Ishikawa (cell line): ENCODE measurements at regions not wholly inside any gene's neighbourhood (a gene's known extent, or its start where the extent isn't known, plus 50 kb on each side); places are given as distances from the start of the nearest gene placed in this dataset.

Experiments used
- CEBPB ChIP-seq: IDR thresholded peaks from 2 replicates; pipeline ENCODE4 v1.6.1; 2012
- CREB1 ChIP-seq: IDR thresholded peaks from 2 replicates; pipeline ENCODE4 v1.6.1; 2012; ENCODE audit warnings: low read depth
- EGR1 ChIP-seq: IDR thresholded peaks from 2 replicates; pipeline ENCODE4 v1.6.1; 2012
- EP300 ChIP-seq: IDR thresholded peaks from 2 replicates; pipeline ENCODE4 v1.6.1; 2012; ENCODE audit warnings: borderline replicate concordance
- FOXM1 ChIP-seq: IDR thresholded peaks from 2 replicates; pipeline ENCODE4 v1.6.1; 2012; ENCODE audit warnings: low read depth, borderline replicate concordance
- NFIC ChIP-seq: IDR thresholded peaks from 2 replicates; pipeline ENCODE4 v1.6.1; 2012
- RAD21 ChIP-seq: IDR thresholded peaks from 2 replicates; pipeline ENCODE4 v1.6.1; 2012; ENCODE audit warnings: low read depth
- TAF1 ChIP-seq: IDR thresholded peaks from 2 replicates; pipeline ENCODE4 v1.6.1; 2012; ENCODE audit warnings: low read depth, mild to moderate bottlenecking
- TCF12 ChIP-seq: IDR thresholded peaks from 2 replicates; pipeline ENCODE4 v1.6.1; 2012; ENCODE audit warnings: low read depth
- TEAD4 ChIP-seq: IDR thresholded peaks from 2 replicates; pipeline ENCODE4 v1.6.1; 2012
- YY1 ChIP-seq: IDR thresholded peaks from 2 replicates; pipeline ENCODE4 v1.6.1; 2012; ENCODE audit warnings: low read depth
- ZBTB7A ChIP-seq: IDR thresholded peaks from 2 replicates; pipeline ENCODE4 v1.6.1; 2012; ENCODE audit warnings: low read depth
- TF ChIP-seq, protein P1 (sequence below): IDR thresholded peaks from 2 replicates; pipeline ENCODE4 v1.6.1; 2012
- TF ChIP-seq, protein P2 (sequence below): IDR thresholded peaks from 2 replicates; pipeline ENCODE4 v1.6.1; 2012
- TF ChIP-seq, protein P3 (sequence below): IDR thresholded peaks from 2 replicates; pipeline ENCODE4 v1.6.1; 2012; ENCODE audit warnings: low read depth, mild to moderate bottlenecking

DNA sequence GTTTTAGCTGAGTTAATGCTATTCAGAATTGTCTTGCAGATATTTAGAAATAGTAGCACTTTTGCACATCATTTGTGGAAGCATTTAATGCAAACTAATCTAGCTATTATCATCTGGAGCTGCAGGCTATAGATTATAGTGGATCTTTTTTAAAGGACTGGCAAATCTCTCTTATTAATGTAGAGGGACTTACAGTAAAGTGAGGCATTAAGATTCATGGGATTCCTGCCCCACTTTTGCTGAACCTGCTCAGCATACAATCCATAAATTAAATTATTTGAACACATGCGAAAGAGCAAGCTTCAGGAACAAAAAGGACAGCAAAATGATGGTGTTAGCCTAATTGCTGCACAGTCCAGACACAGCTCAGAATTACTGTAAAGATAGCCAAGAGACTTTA is 477.7 kb downstream of the DCDC2C start:
- no peak for TF ChIP-seq FOXM1
- TF ChIP-seq RAD21, result no peak
- TF ChIP-seq, protein P1, sequence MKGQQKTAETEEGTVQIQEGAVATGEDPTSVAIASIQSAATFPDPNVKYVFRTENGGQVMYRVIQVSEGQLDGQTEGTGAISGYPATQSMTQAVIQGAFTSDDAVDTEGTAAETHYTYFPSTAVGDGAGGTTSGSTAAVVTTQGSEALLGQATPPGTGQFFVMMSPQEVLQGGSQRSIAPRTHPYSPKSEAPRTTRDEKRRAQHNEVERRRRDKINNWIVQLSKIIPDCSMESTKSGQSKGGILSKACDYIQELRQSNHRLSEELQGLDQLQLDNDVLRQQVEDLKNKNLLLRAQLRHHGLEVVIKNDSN, result no peak
- TF ChIP-seq CEBPB, result no peak
- no peak for TF ChIP-seq TCF12
- no peak for TF ChIP-seq TEAD4
- TF ChIP-seq, protein P2, sequence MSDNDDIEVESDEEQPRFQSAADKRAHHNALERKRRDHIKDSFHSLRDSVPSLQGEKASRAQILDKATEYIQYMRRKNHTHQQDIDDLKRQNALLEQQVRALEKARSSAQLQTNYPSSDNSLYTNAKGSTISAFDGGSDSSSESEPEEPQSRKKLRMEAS, result no peak
- TF ChIP-seq, protein P3, sequence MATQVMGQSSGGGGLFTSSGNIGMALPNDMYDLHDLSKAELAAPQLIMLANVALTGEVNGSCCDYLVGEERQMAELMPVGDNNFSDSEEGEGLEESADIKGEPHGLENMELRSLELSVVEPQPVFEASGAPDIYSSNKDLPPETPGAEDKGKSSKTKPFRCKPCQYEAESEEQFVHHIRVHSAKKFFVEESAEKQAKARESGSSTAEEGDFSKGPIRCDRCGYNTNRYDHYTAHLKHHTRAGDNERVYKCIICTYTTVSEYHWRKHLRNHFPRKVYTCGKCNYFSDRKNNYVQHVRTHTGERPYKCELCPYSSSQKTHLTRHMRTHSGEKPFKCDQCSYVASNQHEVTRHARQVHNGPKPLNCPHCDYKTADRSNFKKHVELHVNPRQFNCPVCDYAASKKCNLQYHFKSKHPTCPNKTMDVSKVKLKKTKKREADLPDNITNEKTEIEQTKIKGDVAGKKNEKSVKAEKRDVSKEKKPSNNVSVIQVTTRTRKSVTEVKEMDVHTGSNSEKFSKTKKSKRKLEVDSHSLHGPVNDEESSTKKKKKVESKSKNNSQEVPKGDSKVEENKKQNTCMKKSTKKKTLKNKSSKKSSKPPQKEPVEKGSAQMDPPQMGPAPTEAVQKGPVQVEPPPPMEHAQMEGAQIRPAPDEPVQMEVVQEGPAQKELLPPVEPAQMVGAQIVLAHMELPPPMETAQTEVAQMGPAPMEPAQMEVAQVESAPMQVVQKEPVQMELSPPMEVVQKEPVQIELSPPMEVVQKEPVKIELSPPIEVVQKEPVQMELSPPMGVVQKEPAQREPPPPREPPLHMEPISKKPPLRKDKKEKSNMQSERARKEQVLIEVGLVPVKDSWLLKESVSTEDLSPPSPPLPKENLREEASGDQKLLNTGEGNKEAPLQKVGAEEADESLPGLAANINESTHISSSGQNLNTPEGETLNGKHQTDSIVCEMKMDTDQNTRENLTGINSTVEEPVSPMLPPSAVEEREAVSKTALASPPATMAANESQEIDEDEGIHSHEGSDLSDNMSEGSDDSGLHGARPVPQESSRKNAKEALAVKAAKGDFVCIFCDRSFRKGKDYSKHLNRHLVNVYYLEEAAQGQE, result no peak
- no peak for TF ChIP-seq EP300
- TF ChIP-seq TAF1, result no peak
- TF ChIP-seq EGR1, result no peak
- TF ChIP-seq ZBTB7A, result no peak
- TF ChIP-seq NFIC, result no peak
- no peak for TF ChIP-seq YY1
- no peak for TF ChIP-seq CREB1

DNA sequence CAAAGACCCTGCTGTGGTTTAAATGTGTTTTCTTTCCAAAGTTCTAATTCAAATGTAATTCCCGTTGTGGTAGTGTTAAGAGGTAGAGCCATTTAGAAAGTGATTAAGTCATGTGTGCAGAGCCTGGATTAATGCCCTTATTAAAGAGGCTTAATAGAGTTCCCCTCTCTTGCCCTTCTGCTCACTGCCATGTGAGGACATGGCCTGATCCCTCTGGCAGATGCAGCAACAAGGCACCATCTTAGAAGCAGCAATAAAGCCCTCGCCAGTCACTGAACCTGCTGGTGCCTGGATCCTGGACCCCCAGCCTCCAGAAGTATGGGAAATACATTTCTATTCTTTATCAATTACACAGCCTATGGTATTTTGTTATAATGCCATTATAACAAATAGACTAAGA is 485.2 kb downstream of the DCDC2C start:
- TF ChIP-seq FOXM1, result no peak
- TF ChIP-seq EP300, result no peak
- TF ChIP-seq CEBPB, result no peak
- no peak for TF ChIP-seq TEAD4
- TF ChIP-seq CREB1, result no peak
- TF ChIP-seq, protein P2, result no peak
- TF ChIP-seq ZBTB7A, result no peak
- TF ChIP-seq, protein P3, result no peak

DNA sequence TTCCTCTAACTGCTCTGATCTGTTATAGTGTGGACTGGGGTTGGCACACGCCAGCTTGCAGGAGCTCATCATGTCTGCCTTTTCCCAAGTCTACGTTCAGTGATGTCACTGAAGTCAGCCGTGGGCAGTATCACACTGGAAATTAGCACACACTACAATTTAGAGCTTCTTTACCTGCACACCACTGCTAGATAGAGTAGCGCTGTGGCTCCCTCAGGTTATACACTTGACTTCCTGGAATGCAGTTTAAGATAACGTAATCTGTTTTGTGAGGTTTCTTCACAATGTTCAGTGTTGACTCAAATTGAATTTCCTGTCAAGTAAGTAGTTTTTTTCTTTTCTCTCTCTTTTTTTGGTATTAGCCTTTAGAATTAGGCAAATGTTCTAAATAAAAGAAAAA is 487.2 kb downstream of the DCDC2C start:
- TF ChIP-seq RAD21, result no peak
- no peak for TF ChIP-seq CEBPB
- no peak for TF ChIP-seq NFIC
- TF ChIP-seq TAF1, result no peak
- TF ChIP-seq ZBTB7A, result no peak
- TF ChIP-seq, protein P1, result no peak
- TF ChIP-seq, protein P2, result no peak
- no peak for TF ChIP-seq YY1
- no peak for TF ChIP-seq TEAD4
- TF ChIP-seq, protein P3, result no peak
- TF ChIP-seq FOXM1, result no peak
- no peak for TF ChIP-seq EP300
- no peak for TF ChIP-seq CREB1
- TF ChIP-seq TCF12, result no peak

DNA sequence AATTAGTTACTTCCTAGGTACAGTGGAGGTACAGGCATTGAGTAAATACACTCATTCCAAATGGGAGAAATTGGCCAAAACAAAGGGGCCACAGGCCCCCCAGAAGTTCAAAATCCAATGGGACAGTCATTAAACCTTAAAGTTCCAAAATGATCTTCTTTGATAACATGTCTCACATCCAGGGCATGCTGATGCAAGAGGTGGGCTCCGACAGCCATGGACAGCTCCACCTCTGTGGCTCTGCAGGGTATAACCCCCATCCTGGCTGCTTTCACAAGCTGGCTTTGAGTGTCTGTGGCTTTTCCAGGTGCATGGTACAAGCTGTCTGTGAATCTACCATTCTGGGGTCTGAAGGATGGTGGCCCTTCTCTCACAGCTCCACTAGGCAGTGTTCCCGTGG is 488.7 kb downstream of the DCDC2C start:
- TF ChIP-seq, protein P2, result no peak
- TF ChIP-seq, protein P1, result no peak
- no peak for TF ChIP-seq TAF1
- TF ChIP-seq EGR1, result no peak
- no peak for TF ChIP-seq CREB1
- TF ChIP-seq FOXM1, result no peak
- TF ChIP-seq, protein P3, result no peak
- no peak for TF ChIP-seq TEAD4
- TF ChIP-seq RAD21, result no peak
- no peak for TF ChIP-seq CEBPB
